ENCODE measurements at regions not wholly inside any gene's neighbourhood (a gene's known extent, or its start where the extent isn't known, plus 50 kb on each side); places are given as distances from the start of the nearest gene placed in this dataset.

DNA sequence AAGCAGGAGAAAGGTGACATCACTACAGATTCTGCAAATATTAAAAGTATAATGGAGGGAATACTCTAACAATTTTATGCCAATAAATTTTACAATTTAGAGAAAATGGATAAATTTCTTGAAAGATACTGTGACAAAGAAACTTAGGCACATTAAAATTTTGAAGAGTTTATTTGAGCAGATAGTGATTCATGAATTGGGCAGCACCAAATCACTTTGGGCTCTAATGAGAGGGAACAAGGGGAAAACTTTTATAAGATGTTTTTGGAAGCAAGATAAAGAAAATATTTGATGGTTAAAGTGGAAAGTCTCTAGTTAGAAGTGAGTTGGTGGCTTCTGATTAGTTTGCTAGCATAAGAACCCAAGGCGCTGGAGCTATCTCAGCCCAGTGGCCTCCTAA, 55.2 kb upstream of the FMN2 start:
- H3K27me3 Mint-ChIP-seq (ENCODE audit: low read depth): no peaks in the 10 kb centered on the region
- H3K9me3 Mint-ChIP-seq: no peaks in the 10 kb centered on the region
- no peak overlapping the region for H3K4me3 Mint-ChIP-seq
- no peaks in the 10 kb centered on the region for H3K36me3 Mint-ChIP-seq (ENCODE audit: low read depth)
- H3K27ac Mint-ChIP-seq: no peak overlapping the region
- H3K4me1 Mint-ChIP-seq (ENCODE audit: low read depth): no peaks in the 10 kb centered on the region

Data from T-helper 1 cell treated with Interleukin-12 subunit alpha and Interleukin-12 subunit beta and Interleukin-4 antibody, amounts not matched to agents 30 μg/mL and 1 μg/mL, for 36 hours (primary cell).